Retinal pigment epithelial cell (primary cell): ENCODE measurements at regions not wholly inside any gene's neighbourhood (a gene's known extent, or its start where the extent isn't known, plus 50 kb on each side); places are given as distances from the start of the nearest gene placed in this dataset.

ENCODE experiments used
- DNase-seq: peaks from one replicate; pipeline ENCODE4 v3.0.0-alpha.2; 2010; ENCODE audit warnings: low read depth
- H3K4me3 ChIP-seq: 2 replicates; pipeline ENCODE4 v1.5.1; 2011; ENCODE audit warnings: mild to moderate bottlenecking, low read length, control low read depth, moderate library complexity
- CTCF ChIP-seq: conservative IDR thresholded peaks from 2 replicates; pipeline ENCODE4 v1.5.1; 2011; ENCODE audit warnings: low read depth, low read length, control low read depth, inconsistent platforms

GRCh38 chr2:153096272-153096671, 377.9 kb downstream of the ARL6IP6 start:
- no peak for DNase-seq
- no peak for TF ChIP-seq CTCF
- no peak overlapping the region for H3K4me3 ChIP-seq

- no peak overlapping the region for H3K4me3 ChIP-seq
- no peak for TF ChIP-seq CTCF
- DNase-seq = no peak
These were observed 372.9 kb downstream of the ARL6IP6 start for GRCh38 chr2:153091344-153091743.

- no peak for TF ChIP-seq CTCF
These were observed 360.9 kb downstream of the ARL6IP6 start for GRCh38 chr2:153079315-153079714.

GRCh38 chr2:153077311-153077710, 358.9 kb downstream of the ARL6IP6 start:
- no peak for DNase-seq
- no peak overlapping the region for H3K4me3 ChIP-seq
- no peak for TF ChIP-seq CTCF

More at GRCh38 chr2:153079315-153079714, 360.9 kb downstream of the ARL6IP6 start:
- DNase-seq = no peak
- no peak overlapping the region for H3K4me3 ChIP-seq

GRCh38 chr2:153074207-153074606, 355.8 kb downstream of the ARL6IP6 start:
- peak; percentile 19 for DNase-seq

GRCh38 chr2:153072813-153073212, 354.4 kb downstream of the ARL6IP6 start:
- H3K4me3 ChIP-seq = no peak overlapping the region
- no peak for DNase-seq
- TF ChIP-seq CTCF = no peak

More at GRCh38 chr2:153074207-153074606, 355.8 kb downstream of the ARL6IP6 start:
- no peak for TF ChIP-seq CTCF
- H3K4me3 ChIP-seq = no peak overlapping the region

- TF ChIP-seq CTCF = no peak
These were observed 353.7 kb downstream of the ARL6IP6 start for GRCh38 chr2:153072077-153072476.

More at GRCh38 chr2:153072077-153072476, 353.7 kb downstream of the ARL6IP6 start:
- no peak overlapping the region for H3K4me3 ChIP-seq
- no peak for DNase-seq
